Hepatocyte (in vitro differentiated cells): ENCODE measurements at regions not wholly inside any gene's neighbourhood (a gene's known extent, or its start where the extent isn't known, plus 50 kb on each side); places are given as distances from the start of the nearest gene placed in this dataset.

Source experiments
- DNase-seq: peaks from one replicate; pipeline ENCODE4 v3.0.0-alpha.2; 2016; ENCODE audit warnings: low spot score
- H2AFZ ChIP-seq: fragments of 200-600 bp; sonication (generic); 2 replicates; pipeline ENCODE4 v1.6.0; 2016; ENCODE audit warnings: antibody characterized with exemption, mild to moderate bottlenecking
- H3K27ac ChIP-seq: fragments of 200-600 bp; sonication (generic); 2 replicates; pipeline ENCODE4 v1.5.1; 2016; ENCODE audit warnings: mild to moderate bottlenecking
- H3K27me3 ChIP-seq: fragments of 200-600 bp; sonication (generic); 2 replicates; pipeline ENCODE4 v1.6.1; 2016
- H3K36me3 ChIP-seq: fragments of 200-600 bp; sonication (generic); replicated peaks from 2 replicates; pipeline ENCODE4 v1.5.1; 2016; ENCODE audit warnings: low read depth; ENCODE audit not compliant: insufficient read depth
- H3K4me1 ChIP-seq: fragments of 200-600 bp; sonication (generic); 2 replicates; pipeline ENCODE4 v1.5.1; 2016; ENCODE audit warnings: mild to moderate bottlenecking, moderate library complexity; ENCODE audit not compliant: insufficient read depth
- H3K4me2 ChIP-seq: fragments of 200-600 bp; sonication (generic); 2 replicates; pipeline ENCODE4 v1.6.0; 2016
- H3K4me3 ChIP-seq: fragments of 200-600 bp; sonication (generic); 2 replicates; pipeline ENCODE4 v1.5.1; 2016; ENCODE audit warnings: mild to moderate bottlenecking
- H3K79me2 ChIP-seq: fragments of 200-600 bp; sonication (generic); 2 replicates; pipeline ENCODE4 v1.6.0; 2017; ENCODE audit warnings: mild to moderate bottlenecking
- H3K9me2 ChIP-seq: fragments of 200-600 bp; sonication (generic); replicated peaks from 2 replicates; pipeline ENCODE4 v1.6.0; 2017; ENCODE audit warnings: mild to moderate bottlenecking; ENCODE audit not compliant: insufficient read depth
- H3K9me3 ChIP-seq: fragments of 200-600 bp; sonication (generic); 2 replicates; pipeline ENCODE4 v1.5.1; 2016; ENCODE audit warnings: low read depth, mild to moderate bottlenecking
- H4K20me1 ChIP-seq: fragments of 200-600 bp; sonication (generic); 2 replicates; pipeline ENCODE4 v1.6.0; 2016; ENCODE audit warnings: mild to moderate bottlenecking; ENCODE audit not compliant: insufficient read depth, poor library complexity, severe bottlenecking
- CTCF ChIP-seq: fragments of 200-600 bp; sonication (generic); IDR thresholded peaks from 2 replicates; pipeline ENCODE4 v1.5.1; 2016; ENCODE audit warnings: antibody characterized with exemption, mild to moderate bottlenecking; ENCODE audit not compliant: poor library complexity
- EZH2 ChIP-seq: fragments of 200-600 bp; sonication (generic); IDR thresholded peaks from 2 replicates; pipeline ENCODE4 v1.6.1; 2016; ENCODE audit warnings: antibody characterized with exemption, mild to moderate bottlenecking, borderline replicate concordance
- EZH2phosphoT487 ChIP-seq: fragments of 200-600 bp; sonication (generic); IDR thresholded peaks from one replicate; pipeline ENCODE4 v1.6.1; 2018; ENCODE audit warnings: antibody characterized with exemption, mild to moderate bottlenecking, low read depth, moderate library complexity; ENCODE audit not compliant: unreplicated experiment, severe bottlenecking
- WGBS: methylation state at CpG from one replicate; pipeline ENCODE4 v1.1.6; 2016; ENCODE audit warnings: low lambda C conversion rate; ENCODE audit errors: missing lambda C conversion rate; 5-methylcytosine and 5-hydroxymethylcytosine counted together

GRCh38 chr22:27327497-27327896 lies 474.1 kb downstream of the MN1 start:
- Histone ChIP-seq H3K4me3 (no peak overlapping the region), H3K4me1 (no peaks in the 10 kb centered on the region), H2AFZ (no peak overlapping the region), H3K4me2 (no peak overlapping the region), H4K20me1 (no peaks in the 10 kb centered on the region), H3K9me3 (no peaks in the 10 kb centered on the region), H3K9me2 (no peaks in the 10 kb centered on the region), H3K36me3 (no peaks in the 10 kb centered on the region), H3K27ac (no peak overlapping the region), H3K27me3 (peaks cover 15% of the 10 kb centered on the region), H3K79me2 (no peaks in the 10 kb centered on the region)
- 88% methylated on average over 4 of the region's 4 CpGs for WGBS
- DNase-seq, result no peak
- TF ChIP-seq CTCF, result no peak
- no peak for TF ChIP-seq EZH2phosphoT487
- TF ChIP-seq EZH2, result no peak

- no peaks in the 10 kb centered on the region for H3K4me1 ChIP-seq
- H2AFZ ChIP-seq, result no peak overlapping the region
- H3K36me3 ChIP-seq, result no peaks in the 10 kb centered on the region
- H3K9me2 ChIP-seq, result no peaks in the 10 kb centered on the region
- no peaks in the 10 kb centered on the region for H3K9me3 ChIP-seq
- H3K79me2 ChIP-seq, result no peaks in the 10 kb centered on the region
- DNase-seq, result no peak
- WGBS, result 93% methylated on average over 5 of the region's 5 CpGs
- no peak overlapping the region for H3K27ac ChIP-seq
- H3K4me3 ChIP-seq, result no peak overlapping the region
- no peaks in the 10 kb centered on the region for H4K20me1 ChIP-seq
- H3K4me2 ChIP-seq, result no peak overlapping the region
- H3K27me3 ChIP-seq, result peaks cover 11% of the 10 kb centered on the region
- TF ChIP-seq EZH2 (no peak), EZH2phosphoT487 (no peak), CTCF (no peak)
Measured at GRCh38 chr22:27327981-27328721, 473.4 kb downstream of the MN1 start.

DNA sequence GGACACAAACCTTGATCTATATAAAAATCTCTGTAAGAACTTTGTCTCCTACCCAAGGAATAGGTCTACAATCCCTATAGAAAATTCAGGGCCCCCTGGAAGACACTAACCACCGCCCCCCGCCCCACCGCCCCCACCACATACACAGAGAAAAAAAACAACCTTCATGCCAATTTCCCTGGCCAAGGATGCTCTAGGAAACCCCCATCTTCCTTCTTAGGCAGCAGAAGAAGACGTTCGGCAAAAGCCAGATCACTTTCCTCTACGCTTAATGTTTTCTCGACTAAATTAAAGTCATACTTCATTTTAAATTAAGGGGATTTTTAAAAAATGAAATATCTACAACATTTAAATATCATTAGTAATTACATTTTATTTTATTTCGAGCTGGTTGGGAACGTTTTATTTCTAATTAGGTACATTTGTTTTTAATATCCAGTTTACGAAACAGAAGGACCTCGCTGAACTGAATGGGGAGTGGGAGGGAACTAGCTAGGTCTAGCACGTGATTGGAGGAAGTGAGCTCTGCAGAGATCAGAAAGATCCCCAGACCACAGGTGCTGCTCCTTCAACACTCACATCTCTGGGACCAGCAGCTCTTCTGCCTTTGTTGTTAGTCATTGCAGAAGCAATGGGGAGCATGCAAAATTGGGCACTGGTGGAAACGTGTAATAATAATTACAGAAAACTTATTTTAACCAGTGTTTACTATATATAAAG lies 472.3 kb downstream of the MN1 start:
- no peak overlapping the region for H3K4me2 ChIP-seq
- no peak for DNase-seq

More for the DNA sequence above, 472.3 kb downstream of the MN1 start:
- Histone ChIP-seq H3K36me3 (no peaks in the 10 kb centered on the region), H2AFZ (no peak overlapping the region), H3K79me2 (no peaks in the 10 kb centered on the region), H3K27me3 (peaks cover 9% of the 10 kb centered on the region), H3K27ac (no peak overlapping the region), H3K4me3 (no peak overlapping the region), H3K4me1 (no peaks in the 10 kb centered on the region), H3K9me2 (no peaks in the 10 kb centered on the region), H3K9me3 (no peaks in the 10 kb centered on the region), H4K20me1 (no peaks in the 10 kb centered on the region)
- 32% methylated on average over 13 of the region's 13 CpGs for WGBS
- TF ChIP-seq CTCF, result no peak
- no peak for TF ChIP-seq EZH2phosphoT487
- no peak for TF ChIP-seq EZH2
